PC-3 (cell line): ENCODE measurements at regions not wholly inside any gene's neighbourhood (a gene's known extent, or its start where the extent isn't known, plus 50 kb on each side); places are given as distances from the start of the nearest gene placed in this dataset.

Experiments
- EZH2 ChIP-seq: fragments of 300-600 bp; sonication (generic); IDR thresholded peaks from one replicate; pipeline ENCODE4 v1.6.1; 2017; ENCODE audit warnings: antibody characterized with exemption, mild to moderate bottlenecking, low read length; ENCODE audit not compliant: unreplicated experiment
- EZH2phosphoT487 ChIP-seq: fragments of 300-600 bp; sonication (generic); IDR thresholded peaks from 2 replicates; pipeline ENCODE4 v1.6.1; 2018; ENCODE audit warnings: mild to moderate bottlenecking, antibody characterized with exemption, low read length, borderline replicate concordance
- TF ChIP-seq, protein P1 (sequence below): fragments of 300-600 bp; sonication (generic); conservative IDR thresholded peaks from 2 replicates; pipeline ENCODE4 v1.5.1; 2017; ENCODE audit warnings: antibody characterized with exemption, low read depth, mild to moderate bottlenecking, low read length

DNA sequence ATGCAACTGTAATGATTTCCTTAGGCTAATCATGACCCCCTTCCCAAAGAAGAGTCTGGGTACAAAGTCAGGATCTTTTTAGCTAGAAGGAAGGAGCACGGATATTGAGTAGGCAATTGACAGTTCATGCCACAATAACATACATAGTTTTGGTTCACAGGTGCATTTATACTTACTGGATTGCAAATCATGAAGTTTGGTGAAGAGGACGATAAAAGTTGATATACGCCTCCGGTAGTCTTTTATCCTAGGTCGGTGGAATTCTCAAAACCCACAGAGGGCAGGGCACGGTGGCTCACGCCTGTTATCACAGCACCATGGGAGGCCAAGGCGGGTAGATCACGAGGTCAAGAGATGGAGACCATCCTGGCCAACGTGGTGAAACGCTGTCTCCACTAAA, 265.4 kb upstream of the PRMT6 start:
- TF ChIP-seq, protein P1, sequence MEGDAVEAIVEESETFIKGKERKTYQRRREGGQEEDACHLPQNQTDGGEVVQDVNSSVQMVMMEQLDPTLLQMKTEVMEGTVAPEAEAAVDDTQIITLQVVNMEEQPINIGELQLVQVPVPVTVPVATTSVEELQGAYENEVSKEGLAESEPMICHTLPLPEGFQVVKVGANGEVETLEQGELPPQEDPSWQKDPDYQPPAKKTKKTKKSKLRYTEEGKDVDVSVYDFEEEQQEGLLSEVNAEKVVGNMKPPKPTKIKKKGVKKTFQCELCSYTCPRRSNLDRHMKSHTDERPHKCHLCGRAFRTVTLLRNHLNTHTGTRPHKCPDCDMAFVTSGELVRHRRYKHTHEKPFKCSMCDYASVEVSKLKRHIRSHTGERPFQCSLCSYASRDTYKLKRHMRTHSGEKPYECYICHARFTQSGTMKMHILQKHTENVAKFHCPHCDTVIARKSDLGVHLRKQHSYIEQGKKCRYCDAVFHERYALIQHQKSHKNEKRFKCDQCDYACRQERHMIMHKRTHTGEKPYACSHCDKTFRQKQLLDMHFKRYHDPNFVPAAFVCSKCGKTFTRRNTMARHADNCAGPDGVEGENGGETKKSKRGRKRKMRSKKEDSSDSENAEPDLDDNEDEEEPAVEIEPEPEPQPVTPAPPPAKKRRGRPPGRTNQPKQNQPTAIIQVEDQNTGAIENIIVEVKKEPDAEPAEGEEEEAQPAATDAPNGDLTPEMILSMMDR: no peak
- TF ChIP-seq EZH2 (no peak), EZH2phosphoT487 (no peak)
